ENCODE measurements at regions not wholly inside any gene's neighbourhood (a gene's known extent, or its start where the extent isn't known, plus 50 kb on each side); places are given as distances from the start of the nearest gene placed in this dataset.

DNA sequence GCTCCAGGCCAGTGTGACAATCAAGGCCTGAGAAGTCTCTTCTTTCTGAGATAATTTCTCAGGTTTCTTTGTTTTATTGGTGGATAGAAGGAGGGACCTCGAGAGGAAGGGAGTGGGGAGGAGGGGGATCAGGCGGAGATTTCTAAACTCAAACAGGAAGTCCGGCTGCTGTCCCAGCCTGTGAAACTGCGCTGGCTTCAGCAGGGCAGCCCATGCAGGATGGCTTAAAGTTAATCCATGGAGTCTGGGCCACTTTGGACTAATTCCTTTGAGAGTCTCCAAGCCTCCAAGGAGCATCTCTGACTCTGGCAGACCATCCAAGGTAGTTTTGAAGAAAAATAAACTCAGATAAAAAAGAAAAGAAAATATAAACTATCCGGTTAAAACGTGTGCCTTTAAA is 378.5 kb downstream of the MLLT3 start:
- no peaks in the 10 kb centered on the region for H4K20me1 ChIP-seq (ENCODE audit: insufficient read depth, low read length)
- no peak overlapping the region for H3K14ac ChIP-seq (replicated peaks; ENCODE audit: low read depth, low read length)
- intact Hi-C loops (cut with micrococcal nuclease) (no loop called here), in situ Hi-C loops (cut with MboI; ENCODE audit: low sequenced_read_pairs) (no loop called here), dilution Hi-C loops (cut with HindIII; ENCODE audit: low sequenced_read_pairs, unreplicated experiment) (no loop called here)
- H3K27ac ChIP-seq (ENCODE audit: insufficient read depth, low read length) = no peak overlapping the region
- no peak overlapping the region for H3K18ac ChIP-seq (ENCODE audit: low read depth, low read length)
- H2BK20ac ChIP-seq (ENCODE audit: low read depth, low read length) = no peak overlapping the region
- CTCF ChIA-PET = no interaction called here
- no peak overlapping the region for H2BK120ac ChIP-seq (ENCODE audit: low read depth, low read length)
- H2AK9ac ChIP-seq (replicated peaks; ENCODE audit: low read depth, low read length, poor library complexity) = no peak overlapping the region
- no peak overlapping the region for H2AK5ac ChIP-seq (ENCODE audit: low read depth, low read length)
- no peak overlapping the region for H2BK15ac ChIP-seq (ENCODE audit: low read depth, low read length)
- H3K4ac ChIP-seq (ENCODE audit: low read depth, low read length) = no peak overlapping the region
- no peaks in the 10 kb centered on the region for H3K79me1 ChIP-seq (ENCODE audit: low read depth in 1 of 2, low read length in 2 of 2)
- no peak overlapping the region for H3K4me3 ChIP-seq (ENCODE audit: insufficient read depth, low read depth, low read length)
- H4K8ac ChIP-seq (ENCODE audit: low read depth in 2 of 2, low read length in 2 of 2) = no peak overlapping the region
- H4K5ac ChIP-seq (ENCODE audit: low read depth, low read length) = no peak overlapping the region
- DNase-seq (no peak), ATAC-seq (ENCODE audit: low read depth) (no peak)
- BruUV-seq (replicated peaks) = no TSS peak
- TF ChIP-seq CHD1 (IDR thresholded peaks at IDR 0.05; ENCODE audit: low read depth, low read length) (no peak), SMC3 (IDR thresholded peaks at IDR 0.05; ENCODE audit: low read depth, low read length) (no peak), BHLHE40 (IDR thresholded peaks at IDR 0.05; ENCODE audit: low read depth, low read length) (no peak), MAZ (IDR thresholded peaks at IDR 0.05; ENCODE audit: borderline replicate concordance, low read depth, low read length) (no peak), RCOR1 (IDR thresholded peaks at IDR 0.05; ENCODE audit: insufficient replicate concordance, low read length) (no peak), CEBPB (IDR thresholded peaks at IDR 0.05; ENCODE audit: low read depth, low read length) (no peak)
- TF ChIP-seq, protein P1, sequence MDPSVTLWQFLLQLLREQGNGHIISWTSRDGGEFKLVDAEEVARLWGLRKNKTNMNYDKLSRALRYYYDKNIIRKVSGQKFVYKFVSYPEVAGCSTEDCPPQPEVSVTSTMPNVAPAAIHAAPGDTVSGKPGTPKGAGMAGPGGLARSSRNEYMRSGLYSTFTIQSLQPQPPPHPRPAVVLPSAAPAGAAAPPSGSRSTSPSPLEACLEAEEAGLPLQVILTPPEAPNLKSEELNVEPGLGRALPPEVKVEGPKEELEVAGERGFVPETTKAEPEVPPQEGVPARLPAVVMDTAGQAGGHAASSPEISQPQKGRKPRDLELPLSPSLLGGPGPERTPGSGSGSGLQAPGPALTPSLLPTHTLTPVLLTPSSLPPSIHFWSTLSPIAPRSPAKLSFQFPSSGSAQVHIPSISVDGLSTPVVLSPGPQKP (IDR thresholded peaks at IDR 0.05; ENCODE audit: borderline replicate concordance, low read depth, low read length) = no peak
- TF ChIP-seq, protein P2, sequence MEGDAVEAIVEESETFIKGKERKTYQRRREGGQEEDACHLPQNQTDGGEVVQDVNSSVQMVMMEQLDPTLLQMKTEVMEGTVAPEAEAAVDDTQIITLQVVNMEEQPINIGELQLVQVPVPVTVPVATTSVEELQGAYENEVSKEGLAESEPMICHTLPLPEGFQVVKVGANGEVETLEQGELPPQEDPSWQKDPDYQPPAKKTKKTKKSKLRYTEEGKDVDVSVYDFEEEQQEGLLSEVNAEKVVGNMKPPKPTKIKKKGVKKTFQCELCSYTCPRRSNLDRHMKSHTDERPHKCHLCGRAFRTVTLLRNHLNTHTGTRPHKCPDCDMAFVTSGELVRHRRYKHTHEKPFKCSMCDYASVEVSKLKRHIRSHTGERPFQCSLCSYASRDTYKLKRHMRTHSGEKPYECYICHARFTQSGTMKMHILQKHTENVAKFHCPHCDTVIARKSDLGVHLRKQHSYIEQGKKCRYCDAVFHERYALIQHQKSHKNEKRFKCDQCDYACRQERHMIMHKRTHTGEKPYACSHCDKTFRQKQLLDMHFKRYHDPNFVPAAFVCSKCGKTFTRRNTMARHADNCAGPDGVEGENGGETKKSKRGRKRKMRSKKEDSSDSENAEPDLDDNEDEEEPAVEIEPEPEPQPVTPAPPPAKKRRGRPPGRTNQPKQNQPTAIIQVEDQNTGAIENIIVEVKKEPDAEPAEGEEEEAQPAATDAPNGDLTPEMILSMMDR (conservative IDR thresholded peaks at IDR 0.05; ENCODE audit: low read depth, low read length) = no peak
- no peak overlapping the region for H3K56ac ChIP-seq (ENCODE audit: extremely low read depth, insufficient read depth, low read length)
- H2BK5ac ChIP-seq (ENCODE audit: low read depth, low read length, poor library complexity, severe bottlenecking) = no peak overlapping the region
- H3K23ac ChIP-seq (ENCODE audit: low read depth, low read length) = no peak overlapping the region
- H3K4me2 ChIP-seq (ENCODE audit: low read depth, low read length) = no peak overlapping the region
- peaks cover 3% of the 10 kb centered on the region; the same call in 1 of the 2 replicates for H3K9me3 ChIP-seq (ENCODE audit: control insufficient read depth, insufficient read depth, low read length)
- H4K91ac ChIP-seq (ENCODE audit: insufficient read depth, low read depth, low read length) = no peak overlapping the region
- POLR2A ChIA-PET (ENCODE audit: unreplicated experiment) = no interaction called here
- no peaks in the 10 kb centered on the region for H3K36me3 ChIP-seq (ENCODE audit: control insufficient read depth, insufficient read depth, low read length)
- no peak overlapping the region for H3K9ac ChIP-seq (ENCODE audit: low read depth, low read length)
- H3K27me3 ChIP-seq (ENCODE audit: control insufficient read depth, insufficient read depth, low read length) = peaks cover 12% of the 10 kb centered on the region
- no peaks in the 10 kb centered on the region for H3K4me1 ChIP-seq (ENCODE audit: control insufficient read depth, insufficient read depth, low read length)
- H3K9me1 ChIP-seq (ENCODE audit: insufficient read depth, low read length) = no peaks in the 10 kb centered on the region
- H2AFZ ChIP-seq (replicated peaks; ENCODE audit: low read length, poor library complexity) = no peak overlapping the region
- no CpG with 5 or more reads among the region's 6 CpGs for WGBS, 2 experiments (ENCODE audit: extremely low coverage in 2 of 2, insufficient read length in 1 of 2)
